ENCODE measurements at regions not wholly inside any gene's neighbourhood (a gene's known extent, or its start where the extent isn't known, plus 50 kb on each side); places are given as distances from the start of the nearest gene placed in this dataset.

DNA sequence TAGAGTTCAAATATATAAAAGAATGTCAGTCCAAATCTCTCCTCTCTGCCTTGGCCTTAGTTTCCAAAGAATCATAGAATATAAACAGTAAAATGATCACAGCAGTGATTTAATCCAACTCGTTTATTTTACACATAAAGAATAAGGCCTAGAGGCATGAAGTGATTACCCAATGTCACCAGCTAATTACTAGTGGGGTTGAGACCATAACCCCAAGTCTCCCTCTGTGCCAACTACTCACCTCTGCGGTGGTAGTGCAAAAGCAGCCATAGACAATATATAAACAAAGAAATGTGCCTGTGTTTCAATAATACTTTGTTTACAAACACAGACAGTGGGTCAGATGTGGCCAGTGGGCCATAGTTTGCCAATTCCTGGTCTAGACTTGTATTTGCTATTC, 96.6 kb upstream of the FAT3 start:
- DNase-seq (ENCODE audit: low spot score), result no peak
- Mint-ChIP-seq H3K36me3 (ENCODE audit: low read depth, unreplicated experiment) (no peaks in the 10 kb centered on the region), H3K4me1 (ENCODE audit: unreplicated experiment) (peaks cover 12% of the 10 kb centered on the region), H3K27ac (ENCODE audit: unreplicated experiment) (no peak overlapping the region), H3K27me3 (ENCODE audit: unreplicated experiment) (no peaks in the 10 kb centered on the region), H3K4me3 (ENCODE audit: unreplicated experiment) (no peak overlapping the region), H3K9me3 (ENCODE audit: unreplicated experiment) (no peaks in the 10 kb centered on the region)
- TF ChIP-seq, protein P1, sequence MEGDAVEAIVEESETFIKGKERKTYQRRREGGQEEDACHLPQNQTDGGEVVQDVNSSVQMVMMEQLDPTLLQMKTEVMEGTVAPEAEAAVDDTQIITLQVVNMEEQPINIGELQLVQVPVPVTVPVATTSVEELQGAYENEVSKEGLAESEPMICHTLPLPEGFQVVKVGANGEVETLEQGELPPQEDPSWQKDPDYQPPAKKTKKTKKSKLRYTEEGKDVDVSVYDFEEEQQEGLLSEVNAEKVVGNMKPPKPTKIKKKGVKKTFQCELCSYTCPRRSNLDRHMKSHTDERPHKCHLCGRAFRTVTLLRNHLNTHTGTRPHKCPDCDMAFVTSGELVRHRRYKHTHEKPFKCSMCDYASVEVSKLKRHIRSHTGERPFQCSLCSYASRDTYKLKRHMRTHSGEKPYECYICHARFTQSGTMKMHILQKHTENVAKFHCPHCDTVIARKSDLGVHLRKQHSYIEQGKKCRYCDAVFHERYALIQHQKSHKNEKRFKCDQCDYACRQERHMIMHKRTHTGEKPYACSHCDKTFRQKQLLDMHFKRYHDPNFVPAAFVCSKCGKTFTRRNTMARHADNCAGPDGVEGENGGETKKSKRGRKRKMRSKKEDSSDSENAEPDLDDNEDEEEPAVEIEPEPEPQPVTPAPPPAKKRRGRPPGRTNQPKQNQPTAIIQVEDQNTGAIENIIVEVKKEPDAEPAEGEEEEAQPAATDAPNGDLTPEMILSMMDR (IDR thresholded peaks at IDR 0.05; ENCODE audit: unreplicated experiment), result no peak

DNA sequence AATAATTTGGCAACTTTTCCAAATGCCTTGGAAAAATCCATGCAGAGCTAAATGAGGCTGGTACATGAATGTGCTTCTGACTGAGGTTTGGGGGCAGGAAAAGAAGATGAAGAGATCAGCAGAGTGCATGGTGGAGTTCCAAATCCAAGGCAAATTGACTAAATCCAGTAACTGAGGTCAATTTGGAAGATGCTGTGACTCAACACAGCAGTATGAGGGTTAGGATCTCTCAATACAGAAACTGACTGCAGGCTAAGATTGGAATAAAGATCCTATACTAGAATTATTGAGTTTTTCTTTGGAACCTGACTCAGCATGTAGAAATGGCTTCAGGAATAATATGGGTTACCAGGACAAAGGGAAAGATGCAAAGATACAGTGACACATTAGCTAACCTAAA, 99.3 kb upstream of the FAT3 start:
- DNase-seq (ENCODE audit: low spot score), result no peak
- Mint-ChIP-seq H3K27me3 (ENCODE audit: unreplicated experiment) (no peaks in the 10 kb centered on the region), H3K36me3 (ENCODE audit: low read depth, unreplicated experiment) (no peaks in the 10 kb centered on the region), H3K4me3 (ENCODE audit: unreplicated experiment) (no peak overlapping the region), H3K4me1 (ENCODE audit: unreplicated experiment) (peaks cover 20% of the 10 kb centered on the region), H3K27ac (ENCODE audit: unreplicated experiment) (no peak overlapping the region), H3K9me3 (ENCODE audit: unreplicated experiment) (no peaks in the 10 kb centered on the region)
- TF ChIP-seq, protein P1 (IDR thresholded peaks at IDR 0.05; ENCODE audit: unreplicated experiment), result no peak

DNA sequence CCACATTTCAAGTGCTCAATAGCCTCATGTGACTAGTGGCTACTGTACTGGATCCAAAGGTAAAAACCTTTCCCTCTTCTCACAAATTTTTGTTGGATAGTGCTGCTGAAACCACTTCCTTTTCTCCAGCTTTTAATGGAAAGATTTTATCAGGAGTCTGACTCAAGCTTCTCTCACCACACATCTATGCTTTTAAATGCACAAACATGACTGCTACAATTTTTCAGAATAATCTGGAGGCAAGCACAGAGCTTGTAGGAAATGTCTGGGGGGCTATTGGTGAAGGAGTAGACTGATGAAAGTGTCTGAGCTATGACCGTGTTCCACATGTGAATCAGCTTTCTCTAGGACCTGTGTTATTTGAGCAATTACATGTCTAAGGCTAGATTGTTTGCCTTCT, 101.1 kb upstream of the FAT3 start:
- Mint-ChIP-seq H3K27ac (ENCODE audit: unreplicated experiment) (no peak overlapping the region), H3K4me1 (ENCODE audit: unreplicated experiment) (peaks cover 18% of the 10 kb centered on the region), H3K27me3 (ENCODE audit: unreplicated experiment) (no peaks in the 10 kb centered on the region), H3K36me3 (ENCODE audit: low read depth, unreplicated experiment) (no peaks in the 10 kb centered on the region), H3K9me3 (ENCODE audit: unreplicated experiment) (no peaks in the 10 kb centered on the region), H3K4me3 (ENCODE audit: unreplicated experiment) (no peak overlapping the region)
- TF ChIP-seq, protein P1 (IDR thresholded peaks at IDR 0.05; ENCODE audit: unreplicated experiment), result no peak
- no peak for DNase-seq (ENCODE audit: low spot score)

DNA sequence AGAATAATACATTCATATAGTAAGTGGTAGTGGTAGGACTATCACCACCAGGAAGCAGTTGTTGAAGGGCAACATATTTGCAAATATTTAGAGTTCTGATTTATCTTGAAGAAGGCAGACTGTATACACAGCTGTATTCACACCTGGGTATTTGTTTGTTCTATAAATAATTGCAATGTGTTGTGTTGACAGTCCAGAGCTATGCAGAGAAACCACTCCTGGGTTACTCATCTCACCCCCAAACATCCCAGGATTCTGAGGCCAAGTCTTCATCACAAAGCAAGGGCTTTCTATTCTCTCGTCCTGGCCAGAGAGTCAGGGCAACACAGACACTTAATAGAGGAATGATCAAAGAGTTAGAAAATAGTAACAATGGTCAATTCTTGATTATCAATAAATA, 102.1 kb upstream of the FAT3 start:
- no peak for DNase-seq (ENCODE audit: low spot score)
- no peak overlapping the region for H3K27ac Mint-ChIP-seq (ENCODE audit: unreplicated experiment)
- TF ChIP-seq, protein P1 (IDR thresholded peaks at IDR 0.05; ENCODE audit: unreplicated experiment), result no peak
- H3K4me1 Mint-ChIP-seq (ENCODE audit: unreplicated experiment), result peaks cover 11% of the 10 kb centered on the region
- peaks cover under 1% of the 10 kb centered on the region for H3K27me3 Mint-ChIP-seq (ENCODE audit: unreplicated experiment)
- no peaks in the 10 kb centered on the region for H3K9me3 Mint-ChIP-seq (ENCODE audit: unreplicated experiment)
- H3K4me3 Mint-ChIP-seq (ENCODE audit: unreplicated experiment), result no peak overlapping the region
- no peaks in the 10 kb centered on the region for H3K36me3 Mint-ChIP-seq (ENCODE audit: low read depth, unreplicated experiment)

DNA sequence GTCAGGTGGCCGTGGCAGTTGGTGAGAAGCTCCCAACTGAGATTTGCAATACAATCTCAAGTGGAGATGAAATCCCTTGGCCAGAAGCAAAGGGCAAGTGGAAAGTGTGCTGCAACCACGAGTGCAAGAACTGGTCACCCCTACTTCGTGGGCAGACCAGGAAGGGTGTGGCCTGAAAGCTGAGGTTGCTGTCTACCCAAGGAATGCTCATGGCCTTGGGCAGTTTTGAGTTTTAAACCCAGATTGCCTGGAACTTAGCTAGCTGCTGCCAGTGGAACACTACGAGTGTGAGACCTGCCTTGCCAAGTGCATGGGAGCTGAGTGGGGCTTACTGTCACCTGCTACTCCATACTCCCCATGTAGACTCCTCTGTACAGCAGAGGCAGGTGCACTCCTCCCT, 113.3 kb upstream of the FAT3 start:
- no peak for DNase-seq (ENCODE audit: low spot score)
- no peak overlapping the region for H3K27ac Mint-ChIP-seq (ENCODE audit: unreplicated experiment)
- TF ChIP-seq, protein P1 (IDR thresholded peaks at IDR 0.05; ENCODE audit: unreplicated experiment), result no peak
- no peaks in the 10 kb centered on the region for H3K9me3 Mint-ChIP-seq (ENCODE audit: unreplicated experiment)
- no peaks in the 10 kb centered on the region for H3K36me3 Mint-ChIP-seq (ENCODE audit: low read depth, unreplicated experiment)
- no peaks in the 10 kb centered on the region for H3K27me3 Mint-ChIP-seq (ENCODE audit: unreplicated experiment)
- no peak overlapping the region for H3K4me3 Mint-ChIP-seq (ENCODE audit: unreplicated experiment)
- H3K4me1 Mint-ChIP-seq (ENCODE audit: unreplicated experiment), result peaks cover 23% of the 10 kb centered on the region
